ENCODE measurements at regions not wholly inside any gene's neighbourhood (a gene's known extent, or its start where the extent isn't known, plus 50 kb on each side); places are given as distances from the start of the nearest gene placed in this dataset.

- no peak for DNase-seq (ENCODE audit: extremely low read depth in 1 of 4, low spot score in 3 of 4)
- CTCF ChIA-PET (ENCODE audit: low intra/inter-chr PET ratio), result interaction anchor here (0.6 kb wide), 1 partner anchor 508 kb away, joined by 5 read pairs; no protein-coding TSS in a partner anchor
- Histone ChIP-seq H3K36me3 (ENCODE audit: control insufficient read depth, insufficient read depth, low read length) (no peaks in the 10 kb centered on the region), H2AFZ (ENCODE audit: low read depth, low read length) (peak overlapping the region; percentile 25; the same call in 1 of the 2 replicates), H3K27me3 (ENCODE audit: control insufficient read depth in 2 of 2, insufficient read depth in 2 of 2, low read length in 2 of 2) (no peaks in the 10 kb centered on the region), H3K4me1 (replicated peaks in 1 of 2; ENCODE audit: control insufficient read depth in 2 of 2, insufficient read depth in 2 of 2, low read length in 2 of 2) (peaks cover 0 to 18% of the 10 kb centered on the region in 2 experiments; a peak in 4 of 5 replicates), H3K9me1 (ENCODE audit: control insufficient read depth, insufficient read depth, low read length) (no peaks in the 10 kb centered on the region), H4K20me1 (replicated peaks; ENCODE audit: control insufficient read depth, insufficient read depth, low read length) (no peaks in the 10 kb centered on the region), H3K9ac (ENCODE audit: insufficient read depth in 1 of 2, low read depth in 2 of 2, low read length in 2 of 2) (no peak overlapping the region), H3K4me2 (ENCODE audit: insufficient read depth, low read length) (no peak overlapping the region), H3K9me3 (replicated peaks; ENCODE audit: control insufficient read depth, insufficient read depth, low read depth, low read length) (no peaks in the 10 kb centered on the region), H3K79me2 (ENCODE audit: control insufficient read depth, insufficient read depth, low read length) (no peaks in the 10 kb centered on the region), H3K4me3 (no peak overlapping the region), H3K27ac (ENCODE audit: extremely low read depth, low read depth, low read length) (no peak overlapping the region)
- in situ Hi-C loops (cut with MboI), result no loop called here
- no peak for FAIRE-seq
- WGBS (ENCODE audit: insufficient coverage, low coverage, missing lambda C conversion rate), result 32% methylated on average over 4 of the region's 4 CpGs
- TF ChIP-seq U2AF2 (optimal IDR thresholded peaks at IDR 0.05; ENCODE audit: low read depth, low read length) (no peak), PHF20 (IDR thresholded peaks at IDR 0.05; ENCODE audit: partially characterized antibody) (no peak), RFX1 (IDR thresholded peaks at IDR 0.05) (no peak), CBX5 (IDR thresholded peaks at IDR 0.05; ENCODE audit: borderline replicate concordance, low read depth) (no peak)
- no peak for ATAC-seq
- intact Hi-C loops (cut with micrococcal nuclease), result loop anchor here (5.0 kb wide), 2 partner anchors 116 to 509 kb away; partner anchors contain the start of gene CITED2
- POLR2A ChIA-PET, result interaction anchor here (0.6 kb wide), 1 partner anchor 1955 kb away, joined by 3 read pairs; no protein-coding TSS in a partner anchor
- no TSS peak for BruUV-seq (replicated peaks)
Observed at GRCh38 chr6:139881236-139881635, 506.8 kb upstream of the CITED2 start.

DNA sequence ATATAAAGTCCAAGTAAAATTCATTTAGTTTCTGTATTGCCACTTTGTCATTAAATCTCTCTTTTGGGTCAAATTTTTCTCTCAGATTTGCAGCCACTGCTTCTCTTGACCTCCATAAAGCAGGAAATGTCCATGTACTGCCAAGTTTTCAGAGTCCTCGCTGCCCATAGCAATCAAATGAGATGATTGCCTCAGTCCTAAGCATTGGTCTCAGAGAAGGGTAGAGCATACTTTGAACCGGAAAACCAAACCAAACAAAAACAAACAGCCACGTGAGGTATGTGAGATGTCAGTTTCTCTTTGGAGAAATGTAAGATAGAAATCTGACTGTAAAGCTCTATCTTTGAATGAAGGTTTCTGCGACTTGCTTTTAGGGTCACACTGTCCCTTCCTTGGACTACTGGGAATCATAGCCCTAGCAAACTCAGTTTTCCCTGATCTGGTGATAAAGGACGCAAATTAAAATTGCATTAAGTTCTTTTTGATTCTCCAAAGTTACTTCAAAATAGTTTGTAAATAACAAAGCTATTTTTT, 505.4 kb upstream of the CITED2 start:
- ATAC-seq (no peak), DNase-seq (ENCODE audit: extremely low read depth in 1 of 4, low spot score in 3 of 4) (no peak), FAIRE-seq (no peak)
- no peak overlapping the region for H3K4me2 ChIP-seq (ENCODE audit: insufficient read depth, low read length)
- no peak overlapping the region for H3K9ac ChIP-seq (ENCODE audit: insufficient read depth in 1 of 2, low read depth in 2 of 2, low read length in 2 of 2)
- no peak overlapping the region for H2AFZ ChIP-seq (ENCODE audit: low read depth, low read length)
- intact Hi-C loops (cut with micrococcal nuclease) (loop anchor here (5.0 kb wide), 2 partner anchors 117 to 508 kb away; partner anchors contain the start of gene CITED2), in situ Hi-C loops (cut with MboI) (no loop called here)
- H4K20me1 ChIP-seq (replicated peaks; ENCODE audit: control insufficient read depth, insufficient read depth, low read length), result no peaks in the 10 kb centered on the region
- WGBS (ENCODE audit: insufficient coverage, low coverage, missing lambda C conversion rate), result 27% methylated on average over 5 of the region's 5 CpGs
- H3K79me2 ChIP-seq (ENCODE audit: control insufficient read depth, insufficient read depth, low read length), result no peaks in the 10 kb centered on the region
- no peak overlapping the region for H3K27ac ChIP-seq (ENCODE audit: extremely low read depth, low read depth, low read length)
- CTCF ChIA-PET (ENCODE audit: low intra/inter-chr PET ratio), result no interaction called here
- POLR2A ChIA-PET, result interaction anchor here (1.0 kb wide), 2 partner anchors 9 kb away, joined by 3 to 4 read pairs; no protein-coding TSS in a partner anchor
- H3K36me3 ChIP-seq (ENCODE audit: control insufficient read depth, insufficient read depth, low read length), result no peaks in the 10 kb centered on the region
- no peaks in the 10 kb centered on the region for H3K9me1 ChIP-seq (ENCODE audit: control insufficient read depth, insufficient read depth, low read length)
- H3K27me3 ChIP-seq (ENCODE audit: control insufficient read depth in 2 of 2, insufficient read depth in 2 of 2, low read length in 2 of 2), result no peaks in the 10 kb centered on the region
- H3K4me1 ChIP-seq (replicated peaks in 1 of 2; ENCODE audit: control insufficient read depth in 2 of 2, insufficient read depth in 2 of 2, low read length in 2 of 2), result peaks cover 0 to 18% of the 10 kb centered on the region in 2 experiments; a peak in 4 of 5 replicates
- BruUV-seq (replicated peaks), result no TSS peak
- H3K4me3 ChIP-seq, result no peak overlapping the region
- H3K9me3 ChIP-seq (replicated peaks; ENCODE audit: control insufficient read depth, insufficient read depth, low read depth, low read length), result no peaks in the 10 kb centered on the region
- TF ChIP-seq ZNF77 (CRISPR knock-in tag; IDR thresholded peaks at IDR 0.05), result no peak
- TF ChIP-seq STAG1 (CRISPR knock-in tag; IDR thresholded peaks at IDR 0.05; ENCODE audit: borderline replicate concordance), result no peak
- no peak for TF ChIP-seq ZNF324 (CRISPR knock-in tag; IDR thresholded peaks at IDR 0.05)
- TF ChIP-seq, protein P1, sequence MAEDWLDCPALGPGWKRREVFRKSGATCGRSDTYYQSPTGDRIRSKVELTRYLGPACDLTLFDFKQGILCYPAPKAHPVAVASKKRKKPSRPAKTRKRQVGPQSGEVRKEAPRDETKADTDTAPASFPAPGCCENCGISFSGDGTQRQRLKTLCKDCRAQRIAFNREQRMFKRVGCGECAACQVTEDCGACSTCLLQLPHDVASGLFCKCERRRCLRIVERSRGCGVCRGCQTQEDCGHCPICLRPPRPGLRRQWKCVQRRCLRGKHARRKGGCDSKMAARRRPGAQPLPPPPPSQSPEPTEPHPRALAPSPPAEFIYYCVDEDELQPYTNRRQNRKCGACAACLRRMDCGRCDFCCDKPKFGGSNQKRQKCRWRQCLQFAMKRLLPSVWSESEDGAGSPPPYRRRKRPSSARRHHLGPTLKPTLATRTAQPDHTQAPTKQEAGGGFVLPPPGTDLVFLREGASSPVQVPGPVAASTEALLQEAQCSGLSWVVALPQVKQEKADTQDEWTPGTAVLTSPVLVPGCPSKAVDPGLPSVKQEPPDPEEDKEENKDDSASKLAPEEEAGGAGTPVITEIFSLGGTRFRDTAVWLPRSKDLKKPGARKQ (CRISPR knock-in tag; IDR thresholded peaks at IDR 0.05), result no peak
- no peak for TF ChIP-seq GTF2B (IDR thresholded peaks at IDR 0.05; ENCODE audit: extremely low read depth, insufficient read length)
- TF ChIP-seq PRDM10 (IDR thresholded peaks at IDR 0.05; ENCODE audit: partially characterized antibody), result no peak

All from K562 (cell line).